ENCODE measurements at regions not wholly inside any gene's neighbourhood (a gene's known extent, or its start where the extent isn't known, plus 50 kb on each side); places are given as distances from the start of the nearest gene placed in this dataset.

DNA sequence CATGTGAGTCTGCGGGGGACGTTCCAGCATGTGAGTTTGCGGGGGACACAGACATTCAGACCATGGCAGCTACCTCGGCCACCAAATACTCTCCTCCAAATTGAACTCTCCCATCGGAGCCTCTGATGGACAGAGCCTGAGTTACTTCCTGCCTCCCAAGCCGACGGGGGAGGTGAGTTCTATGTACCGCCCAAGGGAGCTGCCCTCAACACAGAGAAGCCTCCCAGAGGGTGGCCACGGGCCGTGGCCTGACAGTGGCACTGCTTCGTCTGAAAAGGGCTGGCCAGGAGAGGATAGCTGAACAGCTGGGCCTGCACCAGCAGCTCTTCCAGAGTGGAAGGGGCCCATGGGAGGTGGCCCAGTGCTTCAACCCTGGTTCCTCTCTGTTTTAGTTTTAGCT is 274.5 kb upstream of the PPP2R2D start:
- TF ChIP-seq, protein P1, sequence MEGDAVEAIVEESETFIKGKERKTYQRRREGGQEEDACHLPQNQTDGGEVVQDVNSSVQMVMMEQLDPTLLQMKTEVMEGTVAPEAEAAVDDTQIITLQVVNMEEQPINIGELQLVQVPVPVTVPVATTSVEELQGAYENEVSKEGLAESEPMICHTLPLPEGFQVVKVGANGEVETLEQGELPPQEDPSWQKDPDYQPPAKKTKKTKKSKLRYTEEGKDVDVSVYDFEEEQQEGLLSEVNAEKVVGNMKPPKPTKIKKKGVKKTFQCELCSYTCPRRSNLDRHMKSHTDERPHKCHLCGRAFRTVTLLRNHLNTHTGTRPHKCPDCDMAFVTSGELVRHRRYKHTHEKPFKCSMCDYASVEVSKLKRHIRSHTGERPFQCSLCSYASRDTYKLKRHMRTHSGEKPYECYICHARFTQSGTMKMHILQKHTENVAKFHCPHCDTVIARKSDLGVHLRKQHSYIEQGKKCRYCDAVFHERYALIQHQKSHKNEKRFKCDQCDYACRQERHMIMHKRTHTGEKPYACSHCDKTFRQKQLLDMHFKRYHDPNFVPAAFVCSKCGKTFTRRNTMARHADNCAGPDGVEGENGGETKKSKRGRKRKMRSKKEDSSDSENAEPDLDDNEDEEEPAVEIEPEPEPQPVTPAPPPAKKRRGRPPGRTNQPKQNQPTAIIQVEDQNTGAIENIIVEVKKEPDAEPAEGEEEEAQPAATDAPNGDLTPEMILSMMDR (IDR thresholded peaks at IDR 0.05), result no peak
- TF ChIP-seq POLR2A (IDR thresholded peaks at IDR 0.05), result no peak

Data from body of pancreas (tissue), 4 donors.